ENCODE measurements at regions not wholly inside any gene's neighbourhood (a gene's known extent, or its start where the extent isn't known, plus 50 kb on each side); places are given as distances from the start of the nearest gene placed in this dataset.

DNA sequence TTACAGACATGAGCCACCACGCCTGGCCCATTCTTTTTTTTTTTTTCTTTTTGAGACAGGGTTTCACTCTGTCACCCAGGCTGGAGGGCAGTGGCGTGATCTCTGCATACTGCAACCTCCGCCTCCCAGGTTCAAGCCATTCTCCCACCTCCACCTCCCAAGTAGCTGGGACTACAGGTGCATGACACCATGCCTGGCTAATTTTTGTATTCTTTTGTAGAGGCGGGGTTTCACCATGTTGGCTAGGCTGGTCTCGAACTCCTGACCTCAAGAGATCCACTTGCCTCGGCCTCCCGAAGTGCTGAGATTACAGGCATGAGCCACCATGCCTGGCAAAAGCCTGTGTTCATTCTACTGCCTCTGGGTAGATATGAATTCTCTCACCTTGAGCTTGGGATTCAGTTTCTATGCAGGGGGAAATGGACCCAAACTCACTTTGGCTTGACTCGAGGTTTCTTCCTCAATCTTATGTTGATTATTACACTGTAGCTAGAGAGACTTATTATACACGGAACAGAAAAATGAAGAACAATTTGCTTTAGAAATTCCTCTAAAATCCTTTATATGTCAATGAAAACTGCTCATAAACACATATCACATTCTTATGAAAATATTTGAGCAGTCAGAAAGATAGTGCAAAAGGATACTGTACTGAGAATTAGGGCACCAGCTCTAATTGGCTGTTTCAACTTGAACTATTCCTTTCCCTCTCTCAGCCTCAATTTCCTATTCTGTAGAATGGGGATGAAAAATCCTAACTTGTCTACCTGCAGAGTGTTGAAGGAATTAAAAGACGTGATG is 252.3 kb downstream of the MYCN start:
- TF ChIP-seq, protein P1, sequence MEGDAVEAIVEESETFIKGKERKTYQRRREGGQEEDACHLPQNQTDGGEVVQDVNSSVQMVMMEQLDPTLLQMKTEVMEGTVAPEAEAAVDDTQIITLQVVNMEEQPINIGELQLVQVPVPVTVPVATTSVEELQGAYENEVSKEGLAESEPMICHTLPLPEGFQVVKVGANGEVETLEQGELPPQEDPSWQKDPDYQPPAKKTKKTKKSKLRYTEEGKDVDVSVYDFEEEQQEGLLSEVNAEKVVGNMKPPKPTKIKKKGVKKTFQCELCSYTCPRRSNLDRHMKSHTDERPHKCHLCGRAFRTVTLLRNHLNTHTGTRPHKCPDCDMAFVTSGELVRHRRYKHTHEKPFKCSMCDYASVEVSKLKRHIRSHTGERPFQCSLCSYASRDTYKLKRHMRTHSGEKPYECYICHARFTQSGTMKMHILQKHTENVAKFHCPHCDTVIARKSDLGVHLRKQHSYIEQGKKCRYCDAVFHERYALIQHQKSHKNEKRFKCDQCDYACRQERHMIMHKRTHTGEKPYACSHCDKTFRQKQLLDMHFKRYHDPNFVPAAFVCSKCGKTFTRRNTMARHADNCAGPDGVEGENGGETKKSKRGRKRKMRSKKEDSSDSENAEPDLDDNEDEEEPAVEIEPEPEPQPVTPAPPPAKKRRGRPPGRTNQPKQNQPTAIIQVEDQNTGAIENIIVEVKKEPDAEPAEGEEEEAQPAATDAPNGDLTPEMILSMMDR (IDR thresholded peaks at IDR 0.05) = no peak
- POLR2A ChIA-PET = no interaction called here
- no peaks in the 10 kb centered on the region for H3K27me3 Mint-ChIP-seq
- H3K4me1 Mint-ChIP-seq (ENCODE audit: low read depth) = no peaks in the 10 kb centered on the region
- H3K27ac Mint-ChIP-seq = no peak overlapping the region
- H3K27me3 ChIP-seq (ENCODE audit: control insufficient read depth in 1 of 2, insufficient read depth in 2 of 2, low read length in 2 of 2) = no peaks in the 10 kb centered on the region
- no peaks in the 10 kb centered on the region for H3K9me3 Mint-ChIP-seq
- H3K4me3 ChIP-seq (ENCODE audit: low read length) = no peak overlapping the region
- CTCF ChIA-PET = no interaction called here
- no peaks in the 10 kb centered on the region for H3K4me1 ChIP-seq (ENCODE audit: insufficient read depth, low read length)
- DNase-seq (no peak), ATAC-seq (ENCODE audit: poor library complexity) (no peak)
- no peaks in the 10 kb centered on the region for H3K36me3 Mint-ChIP-seq (ENCODE audit: low read depth)
- H3K27ac ChIP-seq (ENCODE audit: low read depth in 1 of 2, low read length in 2 of 2) = no peak overlapping the region
- H3K9me3 ChIP-seq (ENCODE audit: control insufficient read depth in 1 of 2, insufficient read depth in 1 of 2, low read length in 2 of 2) = peaks cover 0 to 6% of the 10 kb centered on the region in 2 experiments
- intact Hi-C loops (cut with DNase I, micrococcal nuclease) = no loop called here
- H3K4me3 Mint-ChIP-seq = no peak overlapping the region
- no peaks in the 10 kb centered on the region for H3K36me3 ChIP-seq (ENCODE audit: insufficient read depth, low read length)

DNA sequence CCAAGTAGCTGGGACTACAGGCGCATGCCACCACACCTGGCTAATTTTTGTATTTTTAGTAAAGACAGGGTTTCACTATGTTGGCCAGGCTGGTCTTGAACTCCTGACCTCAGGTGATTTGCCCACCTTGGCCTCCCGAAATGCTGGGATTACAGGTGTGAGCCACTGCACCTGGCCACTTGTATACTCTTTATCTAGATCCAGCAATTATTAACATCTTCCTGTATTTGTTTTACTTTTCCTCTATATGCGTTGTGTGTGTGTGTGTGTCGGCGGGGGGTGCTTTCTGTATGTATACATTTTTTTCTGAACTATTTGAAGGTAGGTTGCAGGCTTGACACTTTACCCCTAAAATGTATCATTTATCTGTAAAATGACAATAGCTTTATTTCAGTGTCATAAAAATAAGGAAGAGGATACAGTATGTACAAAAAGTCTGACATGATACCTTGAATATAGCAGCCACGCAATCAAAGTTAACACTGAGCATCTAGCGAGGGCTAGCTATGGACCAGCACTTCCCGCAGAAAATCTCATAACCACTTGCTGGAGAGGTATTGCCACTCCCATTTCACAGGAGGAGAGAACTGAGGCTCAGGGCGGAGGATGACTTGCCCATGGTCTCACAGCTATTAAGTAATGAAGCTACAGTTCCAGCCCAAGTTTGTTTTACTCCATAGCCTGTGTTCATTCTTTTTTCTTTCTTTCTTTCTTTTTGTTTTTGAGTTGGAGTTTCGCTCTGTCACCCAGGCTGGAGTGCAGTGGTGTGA is 251.3 kb downstream of the MYCN start:
- Mint-ChIP-seq H3K4me1 (ENCODE audit: low read depth) (no peaks in the 10 kb centered on the region), H3K9me3 (no peaks in the 10 kb centered on the region), H3K36me3 (ENCODE audit: low read depth) (no peaks in the 10 kb centered on the region), H3K27me3 (no peaks in the 10 kb centered on the region), H3K27ac (no peak overlapping the region), H3K4me3 (no peak overlapping the region)
- H3K4me1 ChIP-seq (ENCODE audit: insufficient read depth, low read length) = no peaks in the 10 kb centered on the region
- no peaks in the 10 kb centered on the region for H3K36me3 ChIP-seq (ENCODE audit: insufficient read depth, low read length)
- H3K27ac ChIP-seq (ENCODE audit: low read depth in 1 of 2, low read length in 2 of 2) = no peak overlapping the region
- no peaks in the 10 kb centered on the region for H3K9me3 ChIP-seq (ENCODE audit: control insufficient read depth in 1 of 2, insufficient read depth in 1 of 2, low read length in 2 of 2)
- no peaks in the 10 kb centered on the region for H3K27me3 ChIP-seq (ENCODE audit: control insufficient read depth in 1 of 2, insufficient read depth in 2 of 2, low read length in 2 of 2)
- ChIA-PET CTCF (no interaction called here), POLR2A (no interaction called here)
- H3K4me3 ChIP-seq (ENCODE audit: low read length) = no peak overlapping the region
- DNase-seq (no peak), ATAC-seq (ENCODE audit: poor library complexity) (no peak)
- TF ChIP-seq, protein P1 (IDR thresholded peaks at IDR 0.05) = no peak
- intact Hi-C loops (cut with DNase I, micrococcal nuclease) = no loop called here

DNA sequence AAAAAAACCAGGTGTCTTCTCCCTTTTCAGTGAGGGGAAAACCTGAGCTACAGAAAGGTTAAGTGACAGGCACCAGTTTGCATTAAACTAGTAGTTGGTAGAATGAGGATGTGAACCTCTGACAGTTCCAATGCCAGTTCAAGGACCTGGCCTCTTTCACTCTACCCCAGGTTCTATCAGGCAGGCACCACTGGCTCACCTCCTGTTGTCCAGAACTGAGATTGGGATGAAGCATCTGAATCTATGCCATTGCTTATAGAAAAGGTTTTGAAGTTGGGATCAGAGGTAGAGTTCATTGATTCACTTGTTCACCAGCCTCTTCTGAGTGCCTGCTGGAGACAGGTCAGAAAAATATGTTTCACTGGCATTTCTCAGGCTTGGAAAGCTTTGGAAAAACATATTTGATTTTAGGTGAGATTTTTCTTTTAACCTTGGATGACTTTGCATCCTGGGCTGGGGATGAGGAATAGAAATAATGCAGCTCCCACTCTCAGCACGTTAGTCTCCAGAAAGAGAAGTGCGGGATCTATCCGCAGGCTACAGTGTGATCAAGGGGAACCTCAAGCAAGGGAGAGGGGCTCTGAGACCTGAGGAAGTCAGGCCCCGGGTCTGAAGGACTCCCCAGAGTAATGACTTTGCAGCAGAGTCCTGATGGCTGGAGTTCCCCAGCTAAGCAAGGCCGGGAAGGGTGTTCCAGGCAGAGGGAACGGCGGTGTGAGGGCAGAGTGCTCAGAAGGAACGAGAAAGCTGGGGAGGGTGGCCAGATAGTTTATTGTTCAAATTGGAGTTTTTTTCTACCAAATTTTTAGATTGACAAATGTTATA is 250.3 kb downstream of the MYCN start:
- H3K9me3 Mint-ChIP-seq = no peaks in the 10 kb centered on the region

More for the DNA sequence above, 250.3 kb downstream of the MYCN start:
- Mint-ChIP-seq H3K27ac (no peak overlapping the region), H3K27me3 (no peaks in the 10 kb centered on the region), H3K4me1 (ENCODE audit: low read depth) (no peaks in the 10 kb centered on the region), H3K4me3 (no peak overlapping the region), H3K36me3 (ENCODE audit: low read depth) (no peaks in the 10 kb centered on the region)
- H3K27me3 ChIP-seq (ENCODE audit: control insufficient read depth in 1 of 2, insufficient read depth in 2 of 2, low read length in 2 of 2) = no peaks in the 10 kb centered on the region
- no peak overlapping the region for H3K27ac ChIP-seq (ENCODE audit: low read depth in 1 of 2, low read length in 2 of 2)
- no peaks in the 10 kb centered on the region for H3K36me3 ChIP-seq (ENCODE audit: insufficient read depth, low read length)
- no peak overlapping the region for H3K4me3 ChIP-seq (ENCODE audit: low read length)
- intact Hi-C loops (cut with DNase I, micrococcal nuclease) = no loop called here
- DNase-seq (no peak), ATAC-seq (ENCODE audit: poor library complexity) (no peak)
- ChIA-PET POLR2A (no interaction called here), CTCF (no interaction called here)
- TF ChIP-seq, protein P1 (IDR thresholded peaks at IDR 0.05) = no peak
- no peaks in the 10 kb centered on the region for H3K4me1 ChIP-seq (ENCODE audit: insufficient read depth, low read length)
- peaks cover 0 to 5% of the 10 kb centered on the region in 2 experiments for H3K9me3 ChIP-seq (ENCODE audit: control insufficient read depth in 1 of 2, insufficient read depth in 1 of 2, low read length in 2 of 2)
